ENCODE measurements at regions not wholly inside any gene's neighbourhood (a gene's known extent, or its start where the extent isn't known, plus 50 kb on each side); places are given as distances from the start of the nearest gene placed in this dataset.
"Not testable (repeated sequence)": the region's sequence is repeated elsewhere in the genome, so short reads cannot be mapped to it uniquely, and the experiment has no call there.

GRCh38 chr4:111435986-111436744 lies 709.1 kb upstream of the FAM241A start:
- intact Hi-C loops (cut with DNase I), result no loop called here
- TF ChIP-seq, protein P1, sequence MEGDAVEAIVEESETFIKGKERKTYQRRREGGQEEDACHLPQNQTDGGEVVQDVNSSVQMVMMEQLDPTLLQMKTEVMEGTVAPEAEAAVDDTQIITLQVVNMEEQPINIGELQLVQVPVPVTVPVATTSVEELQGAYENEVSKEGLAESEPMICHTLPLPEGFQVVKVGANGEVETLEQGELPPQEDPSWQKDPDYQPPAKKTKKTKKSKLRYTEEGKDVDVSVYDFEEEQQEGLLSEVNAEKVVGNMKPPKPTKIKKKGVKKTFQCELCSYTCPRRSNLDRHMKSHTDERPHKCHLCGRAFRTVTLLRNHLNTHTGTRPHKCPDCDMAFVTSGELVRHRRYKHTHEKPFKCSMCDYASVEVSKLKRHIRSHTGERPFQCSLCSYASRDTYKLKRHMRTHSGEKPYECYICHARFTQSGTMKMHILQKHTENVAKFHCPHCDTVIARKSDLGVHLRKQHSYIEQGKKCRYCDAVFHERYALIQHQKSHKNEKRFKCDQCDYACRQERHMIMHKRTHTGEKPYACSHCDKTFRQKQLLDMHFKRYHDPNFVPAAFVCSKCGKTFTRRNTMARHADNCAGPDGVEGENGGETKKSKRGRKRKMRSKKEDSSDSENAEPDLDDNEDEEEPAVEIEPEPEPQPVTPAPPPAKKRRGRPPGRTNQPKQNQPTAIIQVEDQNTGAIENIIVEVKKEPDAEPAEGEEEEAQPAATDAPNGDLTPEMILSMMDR (IDR thresholded peaks at IDR 0.05), result no peak
- WGBS, 4 donors, result 43 to 75% (median 49%) methylated on average over 2 of the region's 2 CpGs
- Histone ChIP-seq H3K27me3 (no peaks in the 10 kb centered on the region), H3K4me1 (replicated peaks in 1 of 2) (no peaks in the 10 kb centered on the region), H3K9me3 (replicated peaks in 1 of 3) (no peaks in the 10 kb centered on the region), H3K36me3 (replicated peaks in 1 of 2) (no peaks in the 10 kb centered on the region), H3K27ac (no peak overlapping the region), H3K4me3 (no peak overlapping the region)
- DNase-seq, result no peak

- H3K36me3 ChIP-seq (replicated peaks in 1 of 2), result no peaks in the 10 kb centered on the region
- no peaks in the 10 kb centered on the region for H3K4me1 ChIP-seq (replicated peaks in 1 of 2)
- H3K4me3 ChIP-seq, result no peak overlapping the region
- DNase-seq, result no peak
- no peak overlapping the region for H3K27ac ChIP-seq
- WGBS, 4 donors, result 56 to 75% (median 61%) methylated on average over 2 of the region's 2 CpGs
- intact Hi-C loops (cut with DNase I), result no loop called here
- H3K9me3 ChIP-seq (replicated peaks in 1 of 3), result no peaks in the 10 kb centered on the region
- TF ChIP-seq, protein P1 (IDR thresholded peaks at IDR 0.05), result no peak
- TF ChIP-seq POLR2A (IDR thresholded peaks at IDR 0.05), result no peak
- no peaks in the 10 kb centered on the region for H3K27me3 ChIP-seq
Measured at GRCh38 chr4:111441687-111442086, 703.6 kb upstream of the FAM241A start.

DNA sequence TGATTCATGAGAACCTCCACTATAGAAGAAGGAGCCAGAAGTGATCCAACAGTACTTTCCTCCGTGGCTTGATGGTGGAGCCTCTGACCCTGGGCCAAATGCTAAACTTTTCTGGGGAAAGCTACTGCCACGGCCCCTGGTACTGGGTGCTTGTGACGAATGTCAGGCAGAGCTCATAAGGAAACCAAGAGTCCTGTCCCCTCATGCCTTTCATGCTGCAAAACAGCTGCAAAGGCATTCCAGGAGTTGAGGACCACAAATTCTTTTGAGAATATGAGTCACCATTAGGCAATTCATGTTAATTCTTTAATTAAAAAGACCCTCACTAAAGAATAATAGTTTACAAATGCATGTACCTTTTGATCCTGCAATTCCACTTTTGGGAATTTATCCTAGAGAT lies 700.4 kb upstream of the FAM241A start:
- intact Hi-C loops (cut with DNase I); DNase-seq: not testable (repeated sequence)
- 63 to 81% (median 69%) methylated on average over 3 of the region's 3 CpGs for WGBS, 4 donors

DNA sequence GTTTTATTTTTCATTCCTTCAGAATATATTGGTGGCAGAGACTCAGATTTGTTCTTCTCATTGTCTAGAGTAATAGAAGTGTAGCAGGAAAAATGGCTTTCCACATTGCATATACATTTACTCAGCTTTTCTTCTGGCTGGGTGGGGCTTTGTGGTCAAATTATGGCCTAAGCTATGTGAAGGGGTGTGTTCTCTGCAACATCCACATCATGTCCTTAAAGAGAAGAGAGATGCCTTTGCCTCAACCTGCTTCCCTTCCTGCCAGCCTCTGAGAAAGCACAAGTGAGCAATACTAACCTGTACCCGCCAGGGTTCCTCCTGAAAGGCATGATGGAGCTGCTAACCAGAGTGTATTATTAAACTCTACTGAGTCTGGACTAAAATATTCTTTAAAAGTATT lies 695.6 kb upstream of the FAM241A start:
- H3K36me3 ChIP-seq (replicated peaks in 1 of 2), result no peaks in the 10 kb centered on the region
- no peak for DNase-seq
- TF ChIP-seq, protein P1 (IDR thresholded peaks at IDR 0.05), result no peak
- TF ChIP-seq POLR2A (IDR thresholded peaks at IDR 0.05), result no peak
- no peak overlapping the region for H3K27ac ChIP-seq
- no peaks in the 10 kb centered on the region for H3K9me3 ChIP-seq (replicated peaks in 1 of 3)
- H3K4me3 ChIP-seq, result no peak overlapping the region
- H3K27me3 ChIP-seq, result no peaks in the 10 kb centered on the region
- no peaks in the 10 kb centered on the region for H3K4me1 ChIP-seq (replicated peaks in 1 of 2)
- intact Hi-C loops (cut with DNase I), result no loop called here
- 56 to 75% (median 69%) methylated on average over 1 of the region's 1 CpG for WGBS, 4 donors

More for the DNA sequence above, 700.4 kb upstream of the FAM241A start:
- not testable (repeated sequence) for H3K4me3 ChIP-seq; H3K36me3 ChIP-seq (replicated peaks in 1 of 2); H3K9me3 ChIP-seq (replicated peaks in 1 of 3); H3K4me1 ChIP-seq (replicated peaks in 1 of 2); H3K27me3 ChIP-seq; H3K27ac ChIP-seq

- intact Hi-C loops (cut with DNase I), result no loop called here
Measured at GRCh38 chr4:111450867-111451266, 694.4 kb upstream of the FAM241A start.

More at GRCh38 chr4:111450867-111451266, 694.4 kb upstream of the FAM241A start:
- H3K4me3 ChIP-seq, result no peak overlapping the region
- no peaks in the 10 kb centered on the region for H3K4me1 ChIP-seq (replicated peaks in 1 of 2)
- H3K9me3 ChIP-seq (replicated peaks in 1 of 3), result no peaks in the 10 kb centered on the region
- TF ChIP-seq POLR2A (IDR thresholded peaks at IDR 0.05), result no peak
- TF ChIP-seq, protein P1 (IDR thresholded peaks at IDR 0.05), result no peak
- DNase-seq, result no peak
- H3K27me3 ChIP-seq, result no peaks in the 10 kb centered on the region
- H3K36me3 ChIP-seq (replicated peaks in 1 of 2), result no peaks in the 10 kb centered on the region
- no peak overlapping the region for H3K27ac ChIP-seq
